ENCODE measurements at regions not wholly inside any gene's neighbourhood (a gene's known extent, or its start where the extent isn't known, plus 50 kb on each side); places are given as distances from the start of the nearest gene placed in this dataset.

- DNase-seq (ENCODE audit: low spot score) (no peak), FAIRE-seq (no peak), ATAC-seq (no peak)
- H3K27ac ChIP-seq (ENCODE audit: extremely low read length, insufficient read depth, low read length), result no peak overlapping the region
- WGBS (ENCODE audit: low lambda C conversion rate), result 37% methylated on average over 4 of the region's 4 CpGs
- intact Hi-C loops (cut with micrococcal nuclease; ENCODE audit: unreplicated experiment), result no loop called here
- H2AFZ ChIP-seq (ENCODE audit: low read length), result no peak overlapping the region
- H3K36me3 ChIP-seq (replicated peaks in 1 of 2; ENCODE audit: control insufficient read depth in 1 of 2, insufficient read depth in 2 of 2, low read length in 2 of 2), result no peaks in the 10 kb centered on the region
- no TSS peak for BruUV-seq (replicated peaks)
- H3K4me1 ChIP-seq (ENCODE audit: insufficient read depth, low read length), result no peaks in the 10 kb centered on the region
- H4K20me1 ChIP-seq (ENCODE audit: insufficient read depth, low read length), result no peaks in the 10 kb centered on the region
- no peak overlapping the region for H3K4me3 ChIP-seq (replicated peaks in 1 of 3; ENCODE audit: insufficient read depth in 1 of 3, low read depth in 2 of 3, low read length in 3 of 3)
- ChIA-PET CTCF (ENCODE audit: low intra/inter-chr PET ratio, low total read pairs) (no interaction called here), POLR2A (no interaction called here)
- H3K9me3 ChIP-seq (ENCODE audit: low read length), result peaks cover 53% of the 10 kb centered on the region
- in situ Hi-C loops (cut with HindIII; ENCODE audit: extremely low pct_ligation_motif_present, low pct_unique_long_range_greater_than_20kb), result no loop called here
- H3K4me2 ChIP-seq (ENCODE audit: low read depth, low read length), result no peak overlapping the region
- TF ChIP-seq ZMYM4 (CRISPR knock-in tag; IDR thresholded peaks at IDR 0.05) (no peak), ATF7 (IDR thresholded peaks at IDR 0.05) (peak; percentile 68), ATF7 (CRISPR knock-in tag; IDR thresholded peaks at IDR 0.05) (no peak)
- no peak overlapping the region for H3K9ac ChIP-seq (ENCODE audit: insufficient read depth, low read depth, low read length)
- no peaks in the 10 kb centered on the region for H3K79me2 ChIP-seq (ENCODE audit: insufficient read depth, low read length)
- H3K27me3 ChIP-seq (ENCODE audit: control insufficient read depth in 1 of 2, insufficient read depth in 2 of 2, low read length in 2 of 2), result no peaks in the 10 kb centered on the region
Observed at GRCh38 chr2:5798084-5798483, 105.9 kb downstream of the SOX11 start.

- intact Hi-C loops (cut with micrococcal nuclease; ENCODE audit: unreplicated experiment) (no loop called here), in situ Hi-C loops (cut with HindIII; ENCODE audit: extremely low pct_ligation_motif_present, low pct_unique_long_range_greater_than_20kb) (no loop called here)
- no peaks in the 10 kb centered on the region for H3K4me1 ChIP-seq (ENCODE audit: insufficient read depth, low read length)
- peaks cover 48% of the 10 kb centered on the region for H3K9me3 ChIP-seq (ENCODE audit: low read length)
- H4K20me1 ChIP-seq (ENCODE audit: insufficient read depth, low read length), result no peaks in the 10 kb centered on the region
- no TSS peak for BruUV-seq (replicated peaks)
- WGBS (ENCODE audit: low lambda C conversion rate), result 7% methylated on average over 1 of the region's 1 CpG
- DNase-seq (ENCODE audit: low spot score), result no peak
- H3K9ac ChIP-seq (ENCODE audit: insufficient read depth, low read depth, low read length), result no peak overlapping the region
- TF ChIP-seq NR3C1 (CRISPR knock-in tag; IDR thresholded peaks at IDR 0.05) (no peak), RXRA (CRISPR knock-in tag; IDR thresholded peaks at IDR 0.05) (no peak), RBFOX2 (IDR thresholded peaks at IDR 0.05; ENCODE audit: low read depth, low read length) (no peak), ESRRA (CRISPR knock-in tag; IDR thresholded peaks at IDR 0.05; ENCODE audit: low read depth) (no peak), ZNF138 (CRISPR knock-in tag; IDR thresholded peaks at IDR 0.05; ENCODE audit: low read depth) (no peak), ARHGAP35 (CRISPR knock-in tag; IDR thresholded peaks at IDR 0.05; ENCODE audit: borderline replicate concordance) (no peak), ZZZ3 (CRISPR knock-in tag; IDR thresholded peaks at IDR 0.05; ENCODE audit: borderline replicate concordance) (no peak), ZNF136 (CRISPR knock-in tag; IDR thresholded peaks at IDR 0.05; ENCODE audit: low read depth) (no peak), LCORL (IDR thresholded peaks at IDR 0.05) (no peak), LCORL (CRISPR knock-in tag; IDR thresholded peaks at IDR 0.05) (no peak)
- H3K79me2 ChIP-seq (ENCODE audit: insufficient read depth, low read length), result no peaks in the 10 kb centered on the region
- no peaks in the 10 kb centered on the region for H3K27me3 ChIP-seq (ENCODE audit: control insufficient read depth in 1 of 2, insufficient read depth in 2 of 2, low read length in 2 of 2)
- H3K4me3 ChIP-seq (replicated peaks in 1 of 3; ENCODE audit: insufficient read depth in 1 of 3, low read depth in 2 of 3, low read length in 3 of 3), result no peak overlapping the region
- no peak overlapping the region for H3K4me2 ChIP-seq (ENCODE audit: low read depth, low read length)
- H3K27ac ChIP-seq (ENCODE audit: extremely low read length, insufficient read depth, low read length), result no peak overlapping the region
- ATAC-seq, result no peak
- CTCF ChIA-PET (ENCODE audit: low intra/inter-chr PET ratio, low total read pairs), result no interaction called here
- POLR2A ChIA-PET, result no interaction called here
- H3K36me3 ChIP-seq (replicated peaks in 1 of 2; ENCODE audit: control insufficient read depth in 1 of 2, insufficient read depth in 2 of 2, low read length in 2 of 2), result no peaks in the 10 kb centered on the region
- no peak overlapping the region for H2AFZ ChIP-seq (ENCODE audit: low read length)
- FAIRE-seq, result no peak
Observed at GRCh38 chr2:5799348-5799747, 107.2 kb downstream of the SOX11 start.

Data from HepG2 (cell line).